OCI-LY3 (cell line): ENCODE measurements at regions not wholly inside any gene's neighbourhood (a gene's known extent, or its start where the extent isn't known, plus 50 kb on each side); places are given as distances from the start of the nearest gene placed in this dataset.
"Not testable (repeated sequence)": the region's sequence is repeated elsewhere in the genome, so short reads cannot be mapped to it uniquely, and the experiment has no call there.

Experiments used
- H2AFZ ChIP-seq: fragments of 200-600, 300-600 bp; shearing (Covaris generic); 2 replicates; pipeline ENCODE4 v1.6.0; 2014; ENCODE audit warnings: antibody characterized with exemption, low read depth, low read length
- H3K27ac ChIP-seq: fragments of 200-600, 300-600 bp; sonication (generic); 2 replicates; pipeline ENCODE4 v1.5.1; 2014; ENCODE audit warnings: mild to moderate bottlenecking, low read length, moderate library complexity, mixed read lengths
- H3K27me3 ChIP-seq: fragments of 200-600, 300-600 bp; sonication (generic); 2 replicates; pipeline ENCODE4 v1.6.1; 2014; ENCODE audit warnings: low read depth, low read length, mixed read lengths
- H3K36me3 ChIP-seq: fragments of 200-600, 300-600 bp; sonication (generic); replicated peaks from 2 replicates; pipeline ENCODE3; 2014; ENCODE audit warnings: low read depth, low read length, mixed read lengths
- H3K4me1 ChIP-seq: fragments of 300-600, 200-600 bp; sonication (generic); 2 replicates; pipeline ENCODE4 v1.6.1; 2014; ENCODE audit warnings: low read length, mixed read lengths
- H3K4me2 ChIP-seq: fragments of 200-600, 300-600 bp; sonication (generic); 2 replicates; pipeline ENCODE4 v1.6.1; 2014; ENCODE audit warnings: low read length, mixed read lengths
- H3K4me3 ChIP-seq: fragments of 300-600, 200-600 bp; sonication (generic); 2 replicates; pipeline ENCODE4 v1.5.1; 2014; ENCODE audit warnings: antibody characterized with exemption, mild to moderate bottlenecking, low read length, moderate library complexity
- H3K79me2 ChIP-seq: fragments of 300-600, 200-600 bp; shearing (Covaris generic); 2 replicates; pipeline ENCODE4 v1.6.1; 2014; ENCODE audit warnings: mild to moderate bottlenecking, low read length, mixed read lengths
- H3K9ac ChIP-seq: fragments of 300-600, 200-600 bp; shearing (Covaris generic); 2 replicates; pipeline ENCODE4 v1.6.0; 2014; ENCODE audit warnings: mild to moderate bottlenecking, low read length, moderate library complexity
- H3K9me3 ChIP-seq: fragments of 200-600, 300-600 bp; shearing (Covaris generic); 2 replicates; pipeline ENCODE4 v1.6.1; 2014; ENCODE audit warnings: low read length, mixed read lengths; ENCODE audit not compliant: insufficient read depth
- H4K20me1 ChIP-seq: fragments of 200-600, 300-600 bp; sonication (generic); 2 replicates; pipeline ENCODE4 v1.6.1; 2016; ENCODE audit warnings: low read length, mixed read lengths; ENCODE audit not compliant: insufficient read depth
- EZH2phosphoT487 ChIP-seq: fragments of 200-600 bp; shearing (Covaris generic); IDR thresholded peaks from 2 replicates; pipeline ENCODE4 v1.6.1; 2018; ENCODE audit warnings: antibody characterized with exemption, mixed run types, low read depth
- TF ChIP-seq, protein P1 (sequence below): fragments of 200-600, 300-600 bp; sonication (generic); IDR thresholded peaks from 2 replicates; pipeline ENCODE4 v1.5.1; 2014; ENCODE audit warnings: antibody characterized with exemption, low read length, low read depth

DNA sequence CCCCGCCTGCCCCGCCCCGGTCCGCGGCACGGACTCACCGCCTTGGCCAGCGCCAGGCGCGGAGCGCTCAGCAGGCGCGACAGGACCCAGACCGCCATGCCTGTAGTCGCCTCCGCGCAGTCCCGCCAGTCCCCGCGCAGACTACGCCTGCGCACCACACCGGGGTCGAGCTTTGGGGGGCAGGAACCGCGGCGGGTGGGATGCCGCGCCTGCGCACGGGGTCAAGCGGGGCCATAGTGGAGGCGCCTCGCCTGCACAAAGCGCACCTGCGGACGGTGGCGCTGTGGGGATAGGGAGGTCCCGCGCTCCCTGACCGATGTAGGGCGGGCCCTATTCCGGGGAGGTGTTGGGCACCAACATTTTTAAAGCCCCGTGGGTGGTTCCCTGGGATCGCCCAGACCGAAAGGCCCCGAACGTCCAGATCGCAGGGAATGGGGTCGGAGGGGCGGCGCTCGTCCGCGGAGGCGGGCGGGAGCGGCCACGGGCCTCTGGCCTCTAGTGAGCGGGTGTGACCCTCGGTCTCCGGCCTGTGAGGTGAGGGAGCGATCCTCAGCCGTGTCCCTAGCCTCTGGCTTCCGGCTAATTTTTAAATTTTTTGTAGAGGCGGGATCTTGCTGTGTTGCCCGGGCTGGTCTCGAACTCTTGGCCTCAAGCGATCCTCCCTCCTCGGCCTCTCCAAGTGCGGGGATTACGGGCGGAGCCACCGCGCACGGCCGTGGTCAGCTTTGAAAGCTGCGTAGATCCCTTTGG, 70.8 kb upstream of the LPCAT1 start:
- H3K9me3 ChIP-seq: no peaks in the 10 kb centered on the region
- peak overlapping the region; percentile 76 for H3K4me2 ChIP-seq
- no peaks in the 10 kb centered on the region for H4K20me1 ChIP-seq
- peak overlapping the region; percentile 88 for H3K4me3 ChIP-seq
- peak overlapping the region; percentile 55 for H3K27ac ChIP-seq
- no peaks in the 10 kb centered on the region for H3K36me3 ChIP-seq
- H3K79me2 ChIP-seq: peaks cover 24% of the 10 kb centered on the region
- H3K27me3 ChIP-seq: no peaks in the 10 kb centered on the region
- TF ChIP-seq, protein P1, sequence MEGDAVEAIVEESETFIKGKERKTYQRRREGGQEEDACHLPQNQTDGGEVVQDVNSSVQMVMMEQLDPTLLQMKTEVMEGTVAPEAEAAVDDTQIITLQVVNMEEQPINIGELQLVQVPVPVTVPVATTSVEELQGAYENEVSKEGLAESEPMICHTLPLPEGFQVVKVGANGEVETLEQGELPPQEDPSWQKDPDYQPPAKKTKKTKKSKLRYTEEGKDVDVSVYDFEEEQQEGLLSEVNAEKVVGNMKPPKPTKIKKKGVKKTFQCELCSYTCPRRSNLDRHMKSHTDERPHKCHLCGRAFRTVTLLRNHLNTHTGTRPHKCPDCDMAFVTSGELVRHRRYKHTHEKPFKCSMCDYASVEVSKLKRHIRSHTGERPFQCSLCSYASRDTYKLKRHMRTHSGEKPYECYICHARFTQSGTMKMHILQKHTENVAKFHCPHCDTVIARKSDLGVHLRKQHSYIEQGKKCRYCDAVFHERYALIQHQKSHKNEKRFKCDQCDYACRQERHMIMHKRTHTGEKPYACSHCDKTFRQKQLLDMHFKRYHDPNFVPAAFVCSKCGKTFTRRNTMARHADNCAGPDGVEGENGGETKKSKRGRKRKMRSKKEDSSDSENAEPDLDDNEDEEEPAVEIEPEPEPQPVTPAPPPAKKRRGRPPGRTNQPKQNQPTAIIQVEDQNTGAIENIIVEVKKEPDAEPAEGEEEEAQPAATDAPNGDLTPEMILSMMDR: peak; percentile 52
- TF ChIP-seq EZH2phosphoT487: no peak
- H3K9ac ChIP-seq: peak overlapping the region; percentile 83
- peaks cover 14% of the 10 kb centered on the region for H3K4me1 ChIP-seq
- H2AFZ ChIP-seq: peak overlapping the region; percentile 62; the same call in 1 of the 2 replicates

DNA sequence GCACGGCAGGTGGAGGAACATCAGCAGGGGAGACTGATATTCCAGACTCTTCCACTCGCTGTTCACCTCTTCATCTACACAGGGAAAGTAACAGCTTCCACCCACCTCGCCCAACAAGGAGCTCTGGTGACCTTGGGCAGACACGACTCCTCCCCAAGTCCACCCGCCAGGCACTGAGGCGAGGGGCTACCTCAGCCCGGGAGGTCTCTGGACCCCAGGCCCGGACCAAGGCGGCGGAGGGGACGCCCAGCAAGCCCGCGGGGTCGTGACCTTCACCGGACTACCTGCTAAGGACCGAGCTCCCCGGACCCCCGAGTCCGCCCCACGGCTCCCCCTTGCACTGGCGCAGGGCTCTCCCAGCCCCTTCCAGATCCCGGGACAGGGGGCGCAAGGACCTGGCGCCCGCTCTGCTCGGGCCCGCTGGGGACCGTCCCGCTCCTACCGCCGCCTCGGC, 70.2 kb upstream of the LPCAT1 start:
- Histone ChIP-seq H3K27me3 (no peaks in the 10 kb centered on the region), H3K9me3 (no peaks in the 10 kb centered on the region), H3K79me2 (peaks cover 24% of the 10 kb centered on the region), H4K20me1 (no peaks in the 10 kb centered on the region), H3K4me3 (peak overlapping the region; percentile 88), H3K36me3 (no peaks in the 10 kb centered on the region), H3K9ac (peak overlapping the region; percentile 83), H3K27ac (peak overlapping the region; percentile 55), H3K4me1 (peaks cover 10% of the 10 kb centered on the region), H2AFZ (no peak overlapping the region), H3K4me2 (peak overlapping the region; percentile 52)
- no peak for TF ChIP-seq EZH2phosphoT487
- TF ChIP-seq, protein P1: no peak

DNA sequence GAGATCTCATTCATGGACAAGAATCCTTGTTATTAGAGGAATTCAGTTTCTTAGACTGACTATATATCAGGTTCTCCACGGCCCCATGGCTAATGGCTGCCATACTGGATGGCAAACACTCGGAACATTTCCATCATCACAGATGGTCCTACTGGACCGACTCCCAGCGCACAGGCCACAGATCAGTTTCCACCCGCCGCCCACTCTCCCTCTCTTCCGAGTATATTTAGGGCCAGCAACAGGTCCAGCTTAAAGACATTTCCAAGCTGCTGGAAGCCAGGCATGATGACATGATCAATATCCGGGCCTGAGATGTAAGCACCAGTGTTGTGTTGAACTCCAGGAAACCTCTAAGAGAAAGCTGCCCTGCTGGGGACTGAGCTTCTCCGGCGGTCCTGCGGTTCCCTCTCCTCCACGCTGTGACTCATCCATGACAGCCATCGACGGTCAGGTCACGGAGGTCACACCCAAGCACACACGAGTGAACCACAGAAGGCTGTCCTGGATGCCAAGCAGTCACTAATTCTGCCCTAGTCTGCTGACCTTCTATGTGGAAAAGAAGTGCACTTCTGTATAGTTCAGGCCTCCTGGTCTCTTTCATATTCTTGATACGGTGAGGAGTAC, 64.4 kb upstream of the LPCAT1 start:
- H3K36me3 ChIP-seq: not testable (repeated sequence)

DNA sequence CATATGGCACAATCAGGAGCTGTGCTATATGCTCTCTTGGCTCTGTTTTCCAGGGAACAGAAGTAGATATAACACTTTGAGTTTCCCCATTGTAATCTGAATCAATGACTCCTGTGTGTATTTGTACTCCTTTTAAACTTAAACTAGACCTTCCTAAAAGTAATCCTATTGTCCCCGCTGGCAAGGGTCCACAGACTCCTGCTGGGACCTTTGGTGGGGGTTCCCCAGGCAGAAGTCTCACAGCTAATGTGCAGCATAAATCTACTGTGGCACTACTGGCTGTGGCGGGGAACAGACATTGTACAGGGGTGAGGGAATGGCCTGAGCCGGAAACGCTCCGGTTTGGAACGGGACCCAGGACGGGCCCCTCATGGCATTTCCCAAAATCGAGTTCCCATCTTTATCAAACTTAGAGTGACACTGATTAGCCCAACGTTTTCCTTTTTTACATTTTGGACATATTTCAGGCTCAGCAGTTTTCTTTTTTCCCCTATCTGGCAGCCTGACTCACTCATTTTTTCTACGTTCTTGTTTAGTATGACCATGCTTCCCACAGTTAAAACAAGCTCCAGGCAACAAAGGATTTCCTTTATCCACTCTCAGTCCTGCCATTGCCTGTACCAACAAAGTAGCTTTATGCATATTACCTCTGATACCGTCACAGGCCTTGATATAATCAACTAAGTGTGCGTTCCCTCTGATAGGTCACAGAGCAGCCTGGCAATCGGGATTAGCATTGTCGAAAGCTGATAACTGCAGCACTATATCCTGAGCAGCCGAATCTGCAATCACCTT, 59.5 kb upstream of the LPCAT1 start:
- not testable (repeated sequence) for H3K79me2 ChIP-seq, H3K9ac ChIP-seq, H3K4me2 ChIP-seq, H3K9me3 ChIP-seq, H3K4me3 ChIP-seq, H3K36me3 ChIP-seq, H3K27ac ChIP-seq, H3K27me3 ChIP-seq, H3K4me1 ChIP-seq, H2AFZ ChIP-seq, H4K20me1 ChIP-seq

More for the DNA sequence above, 64.4 kb upstream of the LPCAT1 start:
- H3K4me3 ChIP-seq, H3K4me1 ChIP-seq, H4K20me1 ChIP-seq, H2AFZ ChIP-seq, H3K9me3 ChIP-seq, H3K27ac ChIP-seq, H3K9ac ChIP-seq, H3K27me3 ChIP-seq, H3K4me2 ChIP-seq: not testable (repeated sequence)
- H3K79me2 ChIP-seq: peaks cover 13% of the 10 kb centered on the region

DNA sequence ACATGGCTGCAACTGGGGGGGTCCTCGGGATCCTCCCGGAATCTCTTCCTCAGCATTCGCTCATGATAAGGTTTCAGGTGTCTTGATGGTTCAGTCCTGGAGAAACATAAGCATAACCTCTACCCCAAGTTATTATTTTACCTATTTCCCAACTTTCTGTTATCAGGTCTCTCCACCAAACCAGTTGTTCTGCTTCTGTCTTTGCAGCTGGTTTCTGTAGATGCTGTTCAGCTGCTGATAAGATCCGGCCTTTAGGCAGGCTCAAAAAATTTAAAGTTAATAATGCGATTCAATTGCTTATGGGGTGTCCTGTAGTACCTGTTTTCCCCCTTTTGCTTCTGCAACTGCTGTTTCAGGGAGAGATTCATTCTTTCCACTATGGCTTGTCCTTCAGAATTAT, 55.6 kb upstream of the LPCAT1 start:
- not testable (repeated sequence) for H3K27ac ChIP-seq, H3K4me2 ChIP-seq, H3K4me1 ChIP-seq, H2AFZ ChIP-seq, H4K20me1 ChIP-seq, H3K27me3 ChIP-seq, H3K36me3 ChIP-seq, H3K79me2 ChIP-seq, H3K9ac ChIP-seq, H3K9me3 ChIP-seq, H3K4me3 ChIP-seq

DNA sequence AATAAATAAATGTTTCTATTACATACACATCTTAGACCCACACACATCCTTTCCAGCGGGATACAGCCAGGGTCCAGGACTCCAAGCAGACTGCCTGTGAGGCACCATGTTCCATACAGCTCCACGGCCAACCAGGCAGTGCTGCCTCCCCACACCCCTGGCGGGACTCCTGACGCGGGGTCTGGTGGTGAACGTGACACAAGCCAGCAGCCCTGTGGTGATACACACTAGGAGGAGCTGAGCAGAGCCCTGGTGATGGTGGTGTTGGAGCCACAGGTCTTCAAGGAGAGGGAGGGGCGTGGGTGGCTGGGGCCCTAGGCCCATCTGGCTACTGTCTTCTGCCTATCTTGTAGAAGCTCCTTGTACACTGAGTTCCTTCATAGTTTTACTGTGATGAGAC, 53.1 kb upstream of the LPCAT1 start:
- not testable (repeated sequence) for H3K27me3 ChIP-seq, H3K4me2 ChIP-seq, H3K9ac ChIP-seq, H3K27ac ChIP-seq, H2AFZ ChIP-seq, H3K9me3 ChIP-seq, H3K36me3 ChIP-seq, H3K4me1 ChIP-seq, H3K79me2 ChIP-seq, H3K4me3 ChIP-seq, H4K20me1 ChIP-seq

DNA sequence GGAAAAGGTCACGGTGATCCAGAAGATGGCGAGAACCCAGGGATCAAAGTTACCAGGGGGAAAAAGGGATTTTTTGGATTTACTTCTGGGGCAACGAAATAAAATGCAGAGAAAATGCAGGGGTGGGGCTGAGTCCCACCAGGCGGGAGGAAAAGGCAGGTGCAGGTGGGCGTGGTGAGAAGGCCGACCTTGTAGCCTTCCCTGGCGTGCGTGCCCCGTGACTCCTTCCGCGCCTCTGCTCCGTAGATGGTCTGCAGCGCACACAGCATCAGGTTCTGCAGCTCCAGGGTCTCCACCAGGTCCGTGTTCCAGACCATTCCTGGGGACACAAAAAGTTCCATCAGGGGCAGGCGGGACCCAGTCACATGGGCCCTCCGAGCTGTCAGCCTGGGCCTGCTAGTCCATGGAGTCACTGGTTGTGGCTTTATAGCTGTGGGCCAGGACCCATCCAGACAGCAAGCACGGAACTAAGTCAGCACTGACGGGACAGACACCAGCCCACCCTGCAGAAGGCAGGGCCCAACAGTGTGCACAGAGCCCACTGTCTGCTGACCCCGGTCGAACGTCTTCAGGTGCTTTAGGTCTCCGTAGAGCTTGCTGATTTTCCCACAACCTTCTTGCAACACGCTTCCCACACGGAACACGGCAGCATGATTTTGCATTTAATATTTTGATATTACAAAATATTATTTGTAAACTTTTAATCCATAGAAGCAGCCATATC, 52.4 kb upstream of the LPCAT1 start:
- H3K4me3 ChIP-seq, H3K79me2 ChIP-seq, H4K20me1 ChIP-seq, H3K36me3 ChIP-seq, H3K4me1 ChIP-seq, H3K27me3 ChIP-seq, H2AFZ ChIP-seq, H3K4me2 ChIP-seq, H3K9ac ChIP-seq, H3K9me3 ChIP-seq, H3K27ac ChIP-seq: not testable (repeated sequence)
